ENCODE measurements at regions not wholly inside any gene's neighbourhood (a gene's known extent, or its start where the extent isn't known, plus 50 kb on each side); places are given as distances from the start of the nearest gene placed in this dataset.

DNA sequence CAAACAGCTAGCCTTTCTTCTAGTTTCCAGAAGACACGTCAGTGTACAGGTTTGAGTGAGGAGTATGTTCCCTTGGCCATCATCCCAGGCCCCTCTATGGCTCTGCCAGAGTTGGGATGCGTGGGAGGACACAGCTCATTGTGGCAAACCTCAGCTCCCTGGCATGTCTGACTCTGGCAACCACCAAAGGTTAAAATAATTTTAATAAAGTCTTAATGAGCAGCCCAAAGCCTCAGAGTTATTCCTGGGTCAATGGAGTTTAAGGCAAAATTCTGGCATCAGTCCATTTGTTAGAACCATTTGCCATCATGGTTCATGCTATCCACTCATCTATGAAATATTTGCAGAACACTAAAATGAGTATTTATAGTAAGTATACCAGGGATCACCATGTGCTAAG lies 79.8 kb upstream of the PAPPA start:
- Histone ChIP-seq H3K4me3 (no peak overlapping the region), H3K36me3 (no peaks in the 10 kb centered on the region), H3K27ac (no peak overlapping the region), H3K4me1 (replicated peaks) (no peaks in the 10 kb centered on the region), H3K27me3 (replicated peaks) (no peaks in the 10 kb centered on the region), H3K9me3 (replicated peaks) (no peaks in the 10 kb centered on the region)
- DNase-seq (ENCODE audit: low read depth in 1 of 2, low spot score in 2 of 2): no peak

GRCh38 chr9:116074658-116075057 lies 78.9 kb upstream of the PAPPA start:
- no peaks in the 10 kb centered on the region for H3K36me3 ChIP-seq
- no peaks in the 10 kb centered on the region for H3K4me1 ChIP-seq (replicated peaks)
- no peak overlapping the region for H3K27ac ChIP-seq
- H3K4me3 ChIP-seq: no peak overlapping the region
- no peaks in the 10 kb centered on the region for H3K9me3 ChIP-seq (replicated peaks)
- no peak for DNase-seq (ENCODE audit: low read depth in 1 of 2, low spot score in 2 of 2)
- no peaks in the 10 kb centered on the region for H3K27me3 ChIP-seq (replicated peaks)

- no peak for DNase-seq (ENCODE audit: low read depth in 1 of 2, low spot score in 2 of 2)
Observed at GRCh38 chr9:116075191-116075590, 78.4 kb upstream of the PAPPA start.

DNA sequence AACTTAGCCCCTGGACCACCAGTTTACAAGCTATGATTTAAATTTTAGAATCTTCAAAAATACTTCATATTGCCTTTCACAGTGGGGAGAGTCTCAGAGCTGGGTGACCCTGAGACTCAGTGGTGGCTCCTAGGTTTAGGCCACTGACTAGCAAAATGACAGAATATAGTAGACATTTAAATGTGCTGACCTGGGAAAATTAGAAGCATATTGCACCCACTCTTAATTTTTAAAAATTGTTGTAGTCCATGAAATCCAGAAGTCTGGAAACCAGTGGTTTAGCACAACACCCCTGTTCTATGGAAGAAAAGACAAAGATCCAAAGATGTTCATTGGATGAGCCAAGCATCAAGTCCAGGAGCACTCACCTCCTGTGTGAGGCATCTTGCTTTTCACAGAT lies 75.0 kb upstream of the PAPPA start:
- Histone ChIP-seq H3K4me1 (replicated peaks) (no peaks in the 10 kb centered on the region), H3K4me3 (no peak overlapping the region), H3K27ac (no peak overlapping the region), H3K27me3 (replicated peaks) (no peaks in the 10 kb centered on the region), H3K36me3 (no peaks in the 10 kb centered on the region), H3K9me3 (replicated peaks) (no peaks in the 10 kb centered on the region)
- DNase-seq (ENCODE audit: low read depth in 1 of 2, low spot score in 2 of 2): no peak

More at GRCh38 chr9:116075191-116075590, 78.4 kb upstream of the PAPPA start:
- no peaks in the 10 kb centered on the region for H3K36me3 ChIP-seq
- no peaks in the 10 kb centered on the region for H3K4me1 ChIP-seq (replicated peaks)
- no peak overlapping the region for H3K27ac ChIP-seq
- H3K9me3 ChIP-seq (replicated peaks): no peaks in the 10 kb centered on the region
- H3K4me3 ChIP-seq: no peak overlapping the region
- H3K27me3 ChIP-seq (replicated peaks): no peaks in the 10 kb centered on the region

- Histone ChIP-seq H3K27ac (no peak overlapping the region), H3K4me1 (replicated peaks) (no peaks in the 10 kb centered on the region), H3K9me3 (replicated peaks) (no peaks in the 10 kb centered on the region), H3K27me3 (replicated peaks) (no peaks in the 10 kb centered on the region), H3K36me3 (no peaks in the 10 kb centered on the region), H3K4me3 (no peak overlapping the region)
- no peak for DNase-seq (ENCODE audit: low read depth in 1 of 2, low spot score in 2 of 2)
Observed at GRCh38 chr9:116080561-116080960, 73.0 kb upstream of the PAPPA start.

GRCh38 chr9:116081435-116082115 lies 72.0 kb upstream of the PAPPA start:
- DNase-seq (ENCODE audit: low read depth in 1 of 2, low spot score in 2 of 2): no peak
- Histone ChIP-seq H3K4me3 (no peak overlapping the region), H3K4me1 (replicated peaks) (no peaks in the 10 kb centered on the region), H3K27ac (no peak overlapping the region), H3K27me3 (replicated peaks) (no peaks in the 10 kb centered on the region), H3K36me3 (no peaks in the 10 kb centered on the region), H3K9me3 (replicated peaks) (no peaks in the 10 kb centered on the region)

DNA sequence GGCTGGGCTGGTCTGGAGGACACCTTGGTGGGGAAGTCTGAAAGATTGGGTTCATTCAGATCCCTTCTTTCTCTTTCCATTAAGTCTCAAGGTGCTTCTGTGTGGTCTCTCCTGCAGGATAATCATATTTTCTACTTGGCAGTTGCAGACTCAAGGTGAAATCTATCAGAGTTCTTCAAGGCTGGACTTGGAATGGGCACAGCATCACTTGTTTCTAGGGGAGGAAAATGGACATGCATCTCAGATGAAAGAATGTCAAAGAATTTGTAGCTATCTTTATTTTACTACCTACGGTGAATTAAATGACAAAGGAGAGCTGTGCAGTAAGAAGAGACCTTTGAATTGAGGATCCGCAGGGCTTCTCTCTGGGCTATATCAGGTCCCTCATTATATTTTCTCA lies 69.8 kb upstream of the PAPPA start:
- no peak overlapping the region for H3K27ac ChIP-seq

GRCh38 chr9:116084497-116084896 lies 69.1 kb upstream of the PAPPA start:
- no peak for DNase-seq (ENCODE audit: low read depth in 1 of 2, low spot score in 2 of 2)

More for the DNA sequence above, 69.8 kb upstream of the PAPPA start:
- peaks cover 19% of the 10 kb centered on the region for H3K4me1 ChIP-seq (replicated peaks)
- no peak overlapping the region for H3K4me3 ChIP-seq
- H3K9me3 ChIP-seq (replicated peaks): no peaks in the 10 kb centered on the region
- H3K36me3 ChIP-seq: no peaks in the 10 kb centered on the region
- no peaks in the 10 kb centered on the region for H3K27me3 ChIP-seq (replicated peaks)
- DNase-seq (ENCODE audit: low read depth in 1 of 2, low spot score in 2 of 2): no peak

GRCh38 chr9:116087246-116087645 lies 66.3 kb upstream of the PAPPA start:
- Histone ChIP-seq H3K27me3 (replicated peaks) (no peaks in the 10 kb centered on the region), H3K27ac (peak overlapping the region; percentile 33), H3K4me1 (replicated peaks) (peaks cover 20% of the 10 kb centered on the region), H3K4me3 (no peak overlapping the region), H3K9me3 (replicated peaks) (no peaks in the 10 kb centered on the region), H3K36me3 (no peaks in the 10 kb centered on the region)
- DNase-seq (ENCODE audit: low read depth in 1 of 2, low spot score in 2 of 2): no peak

More at GRCh38 chr9:116084497-116084896, 69.1 kb upstream of the PAPPA start:
- Histone ChIP-seq H3K27me3 (replicated peaks) (no peaks in the 10 kb centered on the region), H3K36me3 (no peaks in the 10 kb centered on the region), H3K9me3 (replicated peaks) (no peaks in the 10 kb centered on the region), H3K4me1 (replicated peaks) (peaks cover 20% of the 10 kb centered on the region), H3K4me3 (no peak overlapping the region), H3K27ac (no peak overlapping the region)

DNA sequence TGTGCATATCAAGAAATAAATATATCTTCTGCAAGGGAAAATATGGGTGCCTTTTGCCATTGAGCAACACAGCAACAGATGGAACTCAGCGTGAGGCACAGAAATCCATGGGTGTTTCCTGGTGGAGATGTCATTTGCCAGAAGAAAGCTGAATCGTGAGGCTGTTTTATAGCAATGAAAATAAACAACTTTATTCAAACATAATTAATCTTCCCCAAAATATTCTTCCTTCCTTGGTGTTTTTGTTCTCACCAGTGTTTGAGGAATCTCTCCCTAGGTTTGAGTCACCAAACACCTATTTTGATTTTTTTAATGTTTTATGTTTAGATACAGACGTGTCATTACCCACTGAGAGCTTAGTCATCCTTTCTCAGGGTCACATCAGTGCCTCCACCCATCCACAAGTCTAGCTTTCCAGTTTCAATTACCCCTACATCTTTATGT lies 65.8 kb upstream of the PAPPA start:
- Histone ChIP-seq H3K27me3 (replicated peaks) (no peaks in the 10 kb centered on the region), H3K27ac (peak overlapping the region; percentile 33), H3K9me3 (replicated peaks) (no peaks in the 10 kb centered on the region), H3K36me3 (no peaks in the 10 kb centered on the region), H3K4me3 (no peak overlapping the region), H3K4me1 (replicated peaks) (peaks cover 20% of the 10 kb centered on the region)
- peak; percentile 49 to 86 for DNase-seq (ENCODE audit: low read depth in 1 of 2, low spot score in 2 of 2)

GRCh38 chr9:116088396-116088795 lies 65.2 kb upstream of the PAPPA start:
- Histone ChIP-seq H3K27ac (peak overlapping the region; percentile 33), H3K4me3 (no peak overlapping the region), H3K36me3 (no peaks in the 10 kb centered on the region), H3K4me1 (replicated peaks) (peaks cover 20% of the 10 kb centered on the region), H3K27me3 (replicated peaks) (no peaks in the 10 kb centered on the region), H3K9me3 (replicated peaks) (no peaks in the 10 kb centered on the region)
- DNase-seq (ENCODE audit: low read depth in 1 of 2, low spot score in 2 of 2): no peak

- DNase-seq (ENCODE audit: low read depth in 1 of 2, low spot score in 2 of 2): no peak
Observed at GRCh38 chr9:116090030-116090770, 63.4 kb upstream of the PAPPA start.

DNA sequence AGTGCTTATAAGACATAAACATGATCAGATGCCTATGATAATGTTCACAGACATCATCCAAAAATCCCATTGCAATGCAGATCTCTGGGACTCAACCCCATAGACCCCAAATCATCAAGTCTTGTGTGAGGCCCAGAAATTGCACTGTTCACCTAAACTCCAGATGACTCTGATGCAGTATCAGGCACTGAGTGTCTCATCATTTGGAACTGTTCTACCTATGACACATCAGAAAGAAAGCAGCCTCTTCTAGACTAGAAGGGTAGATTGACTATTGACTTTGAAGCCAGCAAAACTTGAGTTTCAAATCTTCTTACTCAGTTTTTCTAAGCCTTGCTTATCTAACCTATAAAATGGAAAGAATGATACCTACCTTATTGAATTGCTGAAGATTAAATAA lies 58.7 kb upstream of the PAPPA start:
- no peaks in the 10 kb centered on the region for H3K9me3 ChIP-seq (replicated peaks)
- no peak for DNase-seq (ENCODE audit: low read depth in 1 of 2, low spot score in 2 of 2)
- peaks cover 11% of the 10 kb centered on the region for H3K4me1 ChIP-seq (replicated peaks)
- no peaks in the 10 kb centered on the region for H3K36me3 ChIP-seq
- H3K4me3 ChIP-seq: no peak overlapping the region
- no peaks in the 10 kb centered on the region for H3K27me3 ChIP-seq (replicated peaks)
- H3K27ac ChIP-seq: no peak overlapping the region

More at GRCh38 chr9:116090030-116090770, 63.4 kb upstream of the PAPPA start:
- Histone ChIP-seq H3K27me3 (replicated peaks) (no peaks in the 10 kb centered on the region), H3K4me1 (replicated peaks) (peaks cover 20% of the 10 kb centered on the region), H3K27ac (no peak overlapping the region), H3K4me3 (no peak overlapping the region), H3K36me3 (no peaks in the 10 kb centered on the region), H3K9me3 (replicated peaks) (no peaks in the 10 kb centered on the region)

DNA sequence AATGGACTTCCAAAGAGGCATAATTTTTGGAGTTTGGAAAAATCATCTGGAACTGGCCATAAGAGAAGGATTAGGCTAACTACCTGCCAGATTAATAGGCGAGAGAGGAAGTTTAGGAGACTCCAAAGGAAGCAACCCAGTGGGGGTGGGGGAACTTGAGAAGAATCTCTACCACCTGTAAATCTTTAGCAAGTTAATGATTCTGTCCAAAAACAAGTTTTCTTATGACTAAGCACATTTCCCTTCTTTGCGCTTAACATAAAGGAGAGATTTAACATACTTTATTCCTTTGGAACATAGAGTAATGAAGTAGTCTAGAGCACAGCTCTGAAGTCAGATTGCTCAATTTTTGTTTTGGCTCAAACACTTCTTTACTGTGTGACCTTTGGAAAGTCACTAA lies 58.2 kb upstream of the PAPPA start:
- DNase-seq (ENCODE audit: low read depth in 1 of 2, low spot score in 2 of 2): no peak
- Histone ChIP-seq H3K27ac (no peak overlapping the region), H3K9me3 (replicated peaks) (no peaks in the 10 kb centered on the region), H3K4me3 (no peak overlapping the region), H3K36me3 (no peaks in the 10 kb centered on the region), H3K27me3 (replicated peaks) (no peaks in the 10 kb centered on the region), H3K4me1 (replicated peaks) (peaks cover 11% of the 10 kb centered on the region)

All from SJSA1 (cell line).